ENCODE measurements at regions not wholly inside any gene's neighbourhood (a gene's known extent, or its start where the extent isn't known, plus 50 kb on each side); places are given as distances from the start of the nearest gene placed in this dataset.

GRCh38 chr9:86591472-86591871, 237.3 kb upstream of the TUT7 start (continued):
- TF ChIP-seq IKZF5 (CRISPR knock-in tag; IDR thresholded peaks at IDR 0.05) (no peak), ZNF101 (CRISPR knock-in tag; IDR thresholded peaks at IDR 0.05; ENCODE audit: borderline replicate concordance, low read depth) (no peak), ZNF619 (CRISPR knock-in tag; IDR thresholded peaks at IDR 0.05) (no peak), SMARCC2 (IDR thresholded peaks at IDR 0.05) (no peak)

- Histone ChIP-seq H3K9me3 (ENCODE audit: low read length) (no peaks in the 10 kb centered on the region), H2AFZ (ENCODE audit: low read length) (no peak overlapping the region), H3K79me2 (ENCODE audit: insufficient read depth, low read length) (no peaks in the 10 kb centered on the region), H3K4me3 (replicated peaks in 1 of 3; ENCODE audit: insufficient read depth in 1 of 3, low read depth in 2 of 3, low read length in 3 of 3) (no peak overlapping the region), H3K4me2 (ENCODE audit: low read depth, low read length) (no peak overlapping the region), H3K27me3 (ENCODE audit: control insufficient read depth in 1 of 2, insufficient read depth in 2 of 2, low read length in 2 of 2) (peaks cover 0 to 18% of the 10 kb centered on the region in 2 experiments; a peak in 2 of 5 replicates), H3K36me3 (replicated peaks in 1 of 2; ENCODE audit: control insufficient read depth in 1 of 2, insufficient read depth in 2 of 2, low read length in 2 of 2) (no peaks in the 10 kb centered on the region), H4K20me1 (ENCODE audit: insufficient read depth, low read length) (no peaks in the 10 kb centered on the region), H3K4me1 (ENCODE audit: insufficient read depth, low read length) (no peaks in the 10 kb centered on the region), H3K27ac (ENCODE audit: extremely low read length, insufficient read depth, low read length) (no peak overlapping the region), H3K9ac (ENCODE audit: insufficient read depth, low read depth, low read length) (no peak overlapping the region)
- no peak for ATAC-seq
- no peak for FAIRE-seq
- BruUV-seq (replicated peaks) = no TSS peak
- in situ Hi-C loops (cut with HindIII; ENCODE audit: extremely low pct_ligation_motif_present, low pct_unique_long_range_greater_than_20kb) = no loop called here
- no peak for DNase-seq (ENCODE audit: low spot score)
- POLR2A ChIA-PET = no interaction called here
- TF ChIP-seq ZNF569 (CRISPR knock-in tag; IDR thresholded peaks at IDR 0.05; ENCODE audit: borderline replicate concordance) = no peak
- TF ChIP-seq AHR (CRISPR knock-in tag; IDR thresholded peaks at IDR 0.05) = no peak
- intact Hi-C loops (cut with micrococcal nuclease; ENCODE audit: unreplicated experiment) = no loop called here
- CTCF ChIA-PET (ENCODE audit: low intra/inter-chr PET ratio, low total read pairs) = no interaction called here
- 52% methylated on average over 11 of the region's 11 CpGs for WGBS (ENCODE audit: low lambda C conversion rate)
These were observed 235.5 kb upstream of the TUT7 start for GRCh38 chr9:86589730-86590129.

GRCh38 chr9:86589273-86589672, 235.1 kb upstream of the TUT7 start:
- no peak for FAIRE-seq
- ChIA-PET POLR2A (no interaction called here), CTCF (ENCODE audit: low intra/inter-chr PET ratio, low total read pairs) (no interaction called here)
- H3K4me2 ChIP-seq (ENCODE audit: low read depth, low read length) = no peak overlapping the region
- H3K27ac ChIP-seq (ENCODE audit: extremely low read length, insufficient read depth, low read length) = no peak overlapping the region
- no peaks in the 10 kb centered on the region for H3K4me1 ChIP-seq (ENCODE audit: insufficient read depth, low read length)
- H3K36me3 ChIP-seq (replicated peaks in 1 of 2; ENCODE audit: control insufficient read depth in 1 of 2, insufficient read depth in 2 of 2, low read length in 2 of 2) = no peaks in the 10 kb centered on the region
- no peaks in the 10 kb centered on the region for H3K79me2 ChIP-seq (ENCODE audit: insufficient read depth, low read length)
- no peak overlapping the region for H3K9ac ChIP-seq (ENCODE audit: insufficient read depth, low read depth, low read length)
- intact Hi-C loops (cut with micrococcal nuclease; ENCODE audit: unreplicated experiment) (no loop called here), in situ Hi-C loops (cut with HindIII; ENCODE audit: extremely low pct_ligation_motif_present, low pct_unique_long_range_greater_than_20kb) (no loop called here)
- H4K20me1 ChIP-seq (ENCODE audit: insufficient read depth, low read length) = no peaks in the 10 kb centered on the region
- no peak for ATAC-seq
- no peaks in the 10 kb centered on the region for H3K9me3 ChIP-seq (ENCODE audit: low read length)
- no peak overlapping the region for H3K4me3 ChIP-seq (replicated peaks in 1 of 3; ENCODE audit: insufficient read depth in 1 of 3, low read depth in 2 of 3, low read length in 3 of 3)
- no peak overlapping the region for H2AFZ ChIP-seq (ENCODE audit: low read length)
- no TSS peak for BruUV-seq (replicated peaks)
- TF ChIP-seq CTCF (CRISPR knock-in tag; IDR thresholded peaks at IDR 0.05) (peak; percentile 24; the same call in 1 of the 2 replicates), ZC3H4 (CRISPR knock-in tag; IDR thresholded peaks at IDR 0.05; ENCODE audit: borderline replicate concordance) (no peak)
- H3K27me3 ChIP-seq (ENCODE audit: control insufficient read depth in 1 of 2, insufficient read depth in 2 of 2, low read length in 2 of 2) = peaks cover 0 to 18% of the 10 kb centered on the region in 2 experiments; a peak in 2 of 5 replicates
- no peak for DNase-seq (ENCODE audit: low spot score)
- 21% methylated on average over 6 of the region's 6 CpGs for WGBS (ENCODE audit: low lambda C conversion rate)

Data from HepG2 (cell line).